DOHH2 (cell line): ENCODE measurements at regions not wholly inside any gene's neighbourhood (a gene's known extent, or its start where the extent isn't known, plus 50 kb on each side); places are given as distances from the start of the nearest gene placed in this dataset.

ENCODE experiments used
- H3F3A ChIP-seq: fragments of 200-600 bp; sonication (generic), shearing (Covaris generic); 2 replicates; pipeline ENCODE4 v1.6.0; 2016; ENCODE audit warnings: antibody characterized with exemption, mild to moderate bottlenecking; ENCODE audit not compliant: control insufficient read depth, insufficient read depth
- H3K27ac ChIP-seq: fragments of 200-600 bp; sonication (generic); 2 replicates; pipeline ENCODE4 v1.5.1; 2014; ENCODE audit warnings: low read depth, mild to moderate bottlenecking, low read length, moderate library complexity
- H3K27me3 ChIP-seq: fragments of 200-600 bp; sonication (generic); 2 replicates; pipeline ENCODE4 v1.6.1; 2014; ENCODE audit warnings: mild to moderate bottlenecking, low read length, mixed read lengths; ENCODE audit not compliant: control insufficient read depth
- H3K36me3 ChIP-seq: fragments of 200-600 bp; sonication (generic); 2 replicates; pipeline ENCODE4 v1.6.1; 2014; ENCODE audit warnings: mild to moderate bottlenecking, low read length, moderate library complexity, mixed read lengths; ENCODE audit not compliant: control insufficient read depth
- H3K4me1 ChIP-seq: fragments of 200-600 bp; sonication (generic); 2 replicates; pipeline ENCODE4 v1.6.1; 2014; ENCODE audit warnings: mild to moderate bottlenecking, low read length, mixed read lengths; ENCODE audit not compliant: control insufficient read depth
- H3K4me2 ChIP-seq: fragments of 200-600 bp; sonication (generic); 2 replicates; pipeline ENCODE4 v1.6.0; 2014; ENCODE audit warnings: mild to moderate bottlenecking, low read length, moderate library complexity
- H3K4me3 ChIP-seq: fragments of 200-600 bp; sonication (generic); 2 replicates; pipeline ENCODE4 v1.5.1; 2014; ENCODE audit warnings: mild to moderate bottlenecking, low read length, mixed read lengths
- H3K79me2 ChIP-seq: fragments of 200-600 bp; sonication (generic); 2 replicates; pipeline ENCODE4 v1.6.1; 2014; ENCODE audit warnings: mild to moderate bottlenecking, low read length, mixed read lengths; ENCODE audit not compliant: control insufficient read depth
- H3K9me2 ChIP-seq: fragments of 200-600 bp; sonication (generic); replicated peaks from 2 replicates; pipeline ENCODE4 v1.6.1; 2014; ENCODE audit warnings: mild to moderate bottlenecking, low read length, mixed read lengths; ENCODE audit not compliant: control insufficient read depth
- H3K9me3 ChIP-seq: fragments of 200-600 bp; sonication (generic); 2 replicates; pipeline ENCODE4 v1.6.1; 2014; ENCODE audit warnings: antibody characterized with exemption, low read length, mixed read lengths; ENCODE audit not compliant: control insufficient read depth, insufficient read depth
- H4K20me1 ChIP-seq: fragments of 200-600 bp; sonication (generic); 2 replicates; pipeline ENCODE4 v1.6.0; 2014; ENCODE audit warnings: low read depth, mild to moderate bottlenecking, antibody characterized with exemption, low read length, moderate library complexity; ENCODE audit not compliant: control insufficient read depth, insufficient read depth
- EZH2phosphoT487 ChIP-seq: fragments of 200-600 bp; sonication (generic); IDR thresholded peaks from 2 replicates; pipeline ENCODE4 v1.6.1; 2017; ENCODE audit warnings: borderline replicate concordance, mild to moderate bottlenecking, antibody characterized with exemption, low read length, moderate library complexity, mixed read lengths
- TF ChIP-seq, protein P1 (sequence below): fragments of 200-600 bp; sonication (generic); IDR thresholded peaks from one replicate; pipeline ENCODE4 v1.5.1; 2014; ENCODE audit warnings: antibody characterized with exemption, mild to moderate bottlenecking, low read depth, low read length; ENCODE audit not compliant: poor library complexity, severe bottlenecking

DNA sequence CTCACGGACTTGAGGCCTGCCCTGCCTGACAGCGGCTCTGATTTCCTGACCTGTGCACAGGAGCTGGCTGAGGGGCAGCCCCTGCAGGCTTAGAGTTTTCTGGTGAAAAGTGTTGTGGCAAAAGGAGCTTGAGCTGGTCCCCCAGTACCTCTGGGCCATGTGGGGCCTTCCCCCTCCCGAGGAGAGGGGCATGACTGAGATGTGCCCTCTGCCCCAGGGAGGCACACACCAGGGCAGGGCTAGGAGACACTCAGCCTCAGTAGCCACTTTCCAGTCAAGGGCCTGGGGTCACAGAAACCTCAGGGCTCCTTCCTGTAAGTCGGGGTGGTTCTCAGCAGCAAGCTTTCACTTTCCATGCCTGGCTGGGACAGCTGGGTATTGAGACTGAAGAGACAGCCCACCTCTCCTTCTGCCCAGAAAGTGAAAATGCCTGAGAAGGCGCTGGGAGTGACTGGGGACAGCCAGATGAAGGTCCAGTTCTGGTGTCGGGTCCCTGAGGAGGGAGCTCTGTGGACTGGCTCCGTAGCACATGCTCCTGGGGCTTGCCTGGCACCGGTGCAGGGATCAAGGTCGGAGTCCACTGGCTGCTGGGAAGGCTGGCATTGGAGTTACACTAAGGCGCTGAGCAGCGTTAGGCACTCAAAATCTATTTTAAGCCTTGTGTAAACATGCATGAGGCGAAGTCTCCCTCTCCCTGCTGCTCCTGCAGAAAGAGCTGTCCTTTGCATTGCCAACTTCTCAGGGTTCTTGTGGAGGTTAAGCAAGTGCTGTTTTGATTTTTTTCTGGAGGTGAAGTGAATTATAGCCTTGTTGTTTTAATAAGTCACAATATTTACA, 394.9 kb downstream of the GADD45G start:
- H3F3A ChIP-seq, result no peaks in the 10 kb centered on the region
- no peaks in the 10 kb centered on the region for H4K20me1 ChIP-seq
- H3K9me2 ChIP-seq, result no peaks in the 10 kb centered on the region
- no peak overlapping the region for H3K27ac ChIP-seq
- H3K36me3 ChIP-seq, result no peaks in the 10 kb centered on the region
- H3K4me2 ChIP-seq, result no peak overlapping the region
- H3K27me3 ChIP-seq, result peaks cover 13% of the 10 kb centered on the region
- TF ChIP-seq, protein P1, sequence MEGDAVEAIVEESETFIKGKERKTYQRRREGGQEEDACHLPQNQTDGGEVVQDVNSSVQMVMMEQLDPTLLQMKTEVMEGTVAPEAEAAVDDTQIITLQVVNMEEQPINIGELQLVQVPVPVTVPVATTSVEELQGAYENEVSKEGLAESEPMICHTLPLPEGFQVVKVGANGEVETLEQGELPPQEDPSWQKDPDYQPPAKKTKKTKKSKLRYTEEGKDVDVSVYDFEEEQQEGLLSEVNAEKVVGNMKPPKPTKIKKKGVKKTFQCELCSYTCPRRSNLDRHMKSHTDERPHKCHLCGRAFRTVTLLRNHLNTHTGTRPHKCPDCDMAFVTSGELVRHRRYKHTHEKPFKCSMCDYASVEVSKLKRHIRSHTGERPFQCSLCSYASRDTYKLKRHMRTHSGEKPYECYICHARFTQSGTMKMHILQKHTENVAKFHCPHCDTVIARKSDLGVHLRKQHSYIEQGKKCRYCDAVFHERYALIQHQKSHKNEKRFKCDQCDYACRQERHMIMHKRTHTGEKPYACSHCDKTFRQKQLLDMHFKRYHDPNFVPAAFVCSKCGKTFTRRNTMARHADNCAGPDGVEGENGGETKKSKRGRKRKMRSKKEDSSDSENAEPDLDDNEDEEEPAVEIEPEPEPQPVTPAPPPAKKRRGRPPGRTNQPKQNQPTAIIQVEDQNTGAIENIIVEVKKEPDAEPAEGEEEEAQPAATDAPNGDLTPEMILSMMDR, result no peak
- no peak for TF ChIP-seq EZH2phosphoT487
- H3K4me1 ChIP-seq, result no peaks in the 10 kb centered on the region
- no peaks in the 10 kb centered on the region for H3K9me3 ChIP-seq
- H3K4me3 ChIP-seq, result no peak overlapping the region
- no peaks in the 10 kb centered on the region for H3K79me2 ChIP-seq

GRCh38 chr9:90000925-90001324, 396.1 kb downstream of the GADD45G start:
- no peak overlapping the region for H3K4me2 ChIP-seq
- no peaks in the 10 kb centered on the region for H3K79me2 ChIP-seq

DNA sequence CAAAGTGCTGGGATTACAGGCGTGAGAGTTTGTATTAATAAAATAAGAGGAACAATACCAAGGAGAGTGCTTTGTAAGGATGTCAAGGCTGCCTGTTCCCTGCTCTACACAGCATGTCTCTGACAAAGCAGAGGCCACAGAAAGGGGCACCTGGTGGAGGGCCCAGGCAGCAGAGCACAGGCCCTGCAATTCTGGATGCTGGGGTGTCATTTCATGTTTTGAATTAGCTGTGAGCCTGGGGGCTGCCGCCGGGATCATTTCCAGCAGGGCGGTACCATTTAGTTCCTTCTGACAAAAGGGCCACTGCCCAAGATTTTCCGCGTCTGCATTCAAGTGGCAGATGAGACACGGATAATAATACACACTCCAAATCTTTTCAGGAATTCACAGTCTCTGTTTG, 396.9 kb downstream of the GADD45G start:
- no peaks in the 10 kb centered on the region for H3K36me3 ChIP-seq

More at GRCh38 chr9:90000925-90001324, 396.1 kb downstream of the GADD45G start:
- TF ChIP-seq, protein P1, result no peak
- no peak for TF ChIP-seq EZH2phosphoT487
- Histone ChIP-seq H3F3A (no peaks in the 10 kb centered on the region), H3K36me3 (no peaks in the 10 kb centered on the region), H3K4me1 (no peaks in the 10 kb centered on the region), H3K9me3 (no peaks in the 10 kb centered on the region), H4K20me1 (no peaks in the 10 kb centered on the region), H3K27me3 (peaks cover 13% of the 10 kb centered on the region), H3K4me3 (no peak overlapping the region), H3K9me2 (no peaks in the 10 kb centered on the region), H3K27ac (no peak overlapping the region)

More for the DNA sequence above, 396.9 kb downstream of the GADD45G start:
- TF ChIP-seq, protein P1, result no peak
- no peak for TF ChIP-seq EZH2phosphoT487
- Histone ChIP-seq H3K4me1 (no peaks in the 10 kb centered on the region), H3K9me3 (no peaks in the 10 kb centered on the region), H3K9me2 (no peaks in the 10 kb centered on the region), H3K27me3 (peaks cover 13% of the 10 kb centered on the region), H3K4me3 (no peak overlapping the region), H3F3A (no peaks in the 10 kb centered on the region), H4K20me1 (no peaks in the 10 kb centered on the region), H3K79me2 (no peaks in the 10 kb centered on the region), H3K4me2 (no peak overlapping the region), H3K27ac (no peak overlapping the region)
